GM18867 (cell line): ENCODE measurements at regions not wholly inside any gene's neighbourhood (a gene's known extent, or its start where the extent isn't known, plus 50 kb on each side); places are given as distances from the start of the nearest gene placed in this dataset.
A peak's percentile ranks its signal among the peaks of the same experiment; 100 is the strongest.
"Not testable (repeated sequence)": the region's sequence is repeated elsewhere in the genome, so short reads cannot be mapped to it uniquely, and the experiment has no call there.

Experiments
- ATAC-seq: cut with Tn5 transposase; IDR thresholded peaks from one replicate; pipeline ENCODE4 v1.9.1; 2021; ENCODE audit warnings: mild to moderate bottlenecking, moderate library complexity; ENCODE audit not compliant: unreplicated experiment

DNA sequence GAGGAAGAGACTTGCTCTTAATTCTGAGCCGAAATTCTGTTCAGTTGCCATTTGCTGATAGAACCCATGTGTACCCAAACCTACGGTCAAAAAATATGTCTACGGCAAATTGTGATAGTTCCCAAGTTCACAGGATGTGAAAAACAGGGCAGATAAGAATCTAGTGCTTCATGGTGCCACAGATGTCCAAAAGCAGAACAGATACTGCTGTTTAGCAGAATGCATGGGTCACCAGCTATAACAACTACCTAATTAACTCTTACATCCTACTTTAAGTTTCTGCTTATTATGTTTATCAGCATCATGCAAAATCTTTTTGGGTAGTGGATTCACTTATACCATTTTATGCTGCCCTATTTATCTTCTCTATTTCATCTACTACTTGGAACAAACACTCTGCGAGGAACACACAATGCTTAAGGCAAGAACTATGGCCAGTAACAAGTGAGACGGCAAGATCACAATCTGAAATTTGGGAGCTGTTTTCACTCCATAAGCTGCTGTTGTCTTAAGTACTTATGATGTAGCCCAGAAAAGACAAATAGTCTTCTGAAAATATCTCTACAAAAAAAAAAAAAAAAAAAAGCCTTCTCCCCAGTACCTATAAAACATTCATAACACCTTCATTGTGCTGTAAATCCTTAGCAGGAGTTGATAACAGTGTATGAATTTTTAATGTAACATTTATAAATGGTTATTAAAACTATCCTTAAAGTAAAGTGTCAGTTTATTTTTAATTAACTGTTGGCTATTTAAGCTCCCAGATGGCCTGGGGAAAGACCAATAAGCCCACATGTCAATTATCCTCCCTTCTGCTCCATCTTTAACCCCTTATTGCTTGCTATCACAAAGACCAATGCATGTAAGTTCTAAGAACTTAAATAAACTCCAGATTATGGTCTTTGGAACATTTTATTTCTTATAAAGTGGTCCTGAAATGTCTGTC is 232.3 kb downstream of the TLR4 start:
- ATAC-seq = peak; percentile 99

- no peak for ATAC-seq
Measured at GRCh38 chr9:117938086-117938485, 233.9 kb downstream of the TLR4 start.

- ATAC-seq = no peak
Measured at GRCh38 chr9:117938896-117939295, 234.7 kb downstream of the TLR4 start.

DNA sequence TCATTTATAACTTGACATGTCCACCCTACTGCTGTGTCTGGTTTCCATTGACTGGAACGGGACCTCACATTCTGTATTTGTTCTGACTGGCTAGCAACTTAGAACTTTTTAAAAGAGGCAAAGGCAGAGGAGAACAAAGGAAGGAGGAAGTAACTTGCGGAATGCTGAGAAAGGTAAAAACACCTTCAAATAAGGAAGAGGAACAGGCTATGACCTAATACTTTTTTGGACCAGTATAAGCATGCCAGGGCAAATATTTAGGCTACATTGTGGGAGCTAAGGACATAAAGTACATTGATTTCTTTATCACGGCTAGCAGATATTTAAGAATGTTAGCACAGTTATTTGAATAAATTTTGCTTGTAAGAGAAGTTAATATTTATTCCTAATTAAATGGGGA is 240.5 kb downstream of the TLR4 start:
- not testable (repeated sequence) for ATAC-seq

- ATAC-seq = peak; percentile 98
Measured at GRCh38 chr9:117945286-117945685, 241.1 kb downstream of the TLR4 start.

GRCh38 chr9:117951127-117951526 is 246.9 kb downstream of the TLR4 start:
- no peak for ATAC-seq

DNA sequence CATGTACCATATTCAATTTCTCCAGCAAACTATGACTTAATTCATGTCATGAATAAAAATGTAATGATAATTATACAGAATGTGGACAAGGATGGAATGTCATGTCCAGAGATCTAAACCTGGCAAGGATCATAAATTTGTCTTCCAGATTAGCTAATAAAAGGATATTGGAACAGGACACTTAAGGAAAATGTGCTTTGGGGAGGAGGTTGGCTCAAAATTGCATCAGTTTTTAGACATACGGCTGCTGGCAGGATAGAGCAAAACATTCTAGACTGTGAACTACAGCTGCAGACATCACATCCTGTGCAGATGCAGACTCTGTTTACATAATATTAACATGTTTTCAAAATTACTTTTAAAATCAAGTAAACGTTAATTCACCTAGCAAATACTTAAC is 248.4 kb downstream of the TLR4 start:
- no peak for ATAC-seq

DNA sequence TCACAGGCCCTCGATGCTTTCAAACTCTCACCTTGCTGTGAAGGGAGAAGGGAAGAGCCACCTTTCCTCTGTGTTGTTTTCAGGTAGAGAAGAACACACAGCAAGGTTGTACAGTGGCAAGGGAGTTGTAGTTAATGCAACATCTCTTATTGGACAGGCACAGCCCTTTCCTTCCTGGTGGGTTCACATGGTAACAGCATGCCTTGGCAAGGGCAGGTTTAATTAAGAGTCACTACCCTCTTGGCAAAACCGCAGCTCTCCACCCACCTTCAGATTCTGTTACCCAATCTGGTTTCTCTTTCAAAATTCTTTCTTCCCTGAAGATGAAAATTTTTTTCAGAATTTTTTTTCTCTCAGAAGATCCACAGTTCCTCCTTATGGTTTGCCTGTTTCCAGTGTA is 253.1 kb downstream of the TLR4 start:
- ATAC-seq = no peak

DNA sequence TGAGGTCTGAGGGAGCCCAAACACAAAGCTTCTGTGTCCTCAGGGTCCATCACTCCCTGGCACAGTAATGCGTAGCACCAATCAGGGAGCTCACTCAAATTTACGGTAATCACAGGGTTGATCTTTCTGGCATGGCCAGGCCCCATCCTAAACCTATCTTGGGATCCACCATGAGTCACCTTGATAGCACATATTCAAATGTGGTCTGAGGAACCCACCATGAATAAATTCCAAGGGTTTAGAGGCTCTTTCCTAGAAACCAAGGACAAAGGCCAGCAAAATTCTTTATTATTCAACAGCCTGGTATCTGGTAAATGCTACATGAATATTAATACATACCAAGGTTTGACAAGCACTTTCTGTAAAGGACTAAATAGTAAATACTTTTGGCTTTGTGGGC is 254.5 kb downstream of the TLR4 start:
- no peak for ATAC-seq

DNA sequence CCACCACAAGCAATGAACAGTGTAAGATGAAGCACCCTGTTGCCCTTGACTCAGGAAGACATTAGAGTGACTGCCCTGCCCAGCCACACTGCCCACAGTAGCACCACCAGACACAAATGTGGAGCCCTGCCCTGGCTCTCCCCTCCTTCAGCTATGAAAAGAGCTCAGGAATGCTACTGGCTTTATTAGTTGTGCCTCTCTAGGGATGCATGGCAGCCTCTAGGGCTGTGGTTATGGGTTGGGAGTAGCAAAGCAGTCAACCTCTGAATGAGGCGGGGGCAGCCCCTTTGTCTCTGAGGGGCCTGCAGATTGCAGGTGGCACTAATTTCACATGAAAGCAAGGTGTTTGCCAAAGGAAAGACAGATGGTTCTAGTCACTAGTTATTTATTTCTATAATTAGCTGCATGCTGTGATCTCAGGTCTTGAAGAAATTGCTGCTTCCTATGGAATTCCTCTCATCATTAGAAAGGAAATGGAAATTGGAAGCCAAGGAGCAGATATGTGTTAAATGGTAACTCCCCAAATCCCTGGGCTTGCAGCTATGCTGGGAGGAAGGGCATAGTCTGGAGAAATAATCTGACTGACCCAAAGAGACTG is 259.4 kb downstream of the TLR4 start:
- ATAC-seq = no peak

- ATAC-seq = no peak
Measured at GRCh38 chr9:117970276-117971050, 266.3 kb downstream of the TLR4 start.

DNA sequence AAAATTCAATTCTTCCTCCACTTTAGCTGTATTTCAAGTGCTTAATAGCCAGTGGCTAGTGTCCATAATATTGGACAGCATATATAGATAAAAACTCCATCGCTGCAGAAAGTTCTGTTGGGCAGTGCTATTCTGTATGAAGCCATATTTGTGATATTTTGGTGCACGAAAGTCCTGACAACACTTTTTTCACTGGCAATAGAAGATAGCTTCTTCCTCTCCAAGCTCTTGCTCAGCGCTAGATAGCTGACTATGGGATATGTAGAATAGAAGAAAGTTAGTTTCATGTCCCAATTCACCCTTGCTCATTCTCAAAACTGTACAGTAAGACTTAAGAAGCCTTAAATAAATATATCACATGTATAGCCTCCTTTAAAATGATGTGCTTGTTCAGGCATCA is 269.9 kb downstream of the TLR4 start:
- ATAC-seq = no peak

DNA sequence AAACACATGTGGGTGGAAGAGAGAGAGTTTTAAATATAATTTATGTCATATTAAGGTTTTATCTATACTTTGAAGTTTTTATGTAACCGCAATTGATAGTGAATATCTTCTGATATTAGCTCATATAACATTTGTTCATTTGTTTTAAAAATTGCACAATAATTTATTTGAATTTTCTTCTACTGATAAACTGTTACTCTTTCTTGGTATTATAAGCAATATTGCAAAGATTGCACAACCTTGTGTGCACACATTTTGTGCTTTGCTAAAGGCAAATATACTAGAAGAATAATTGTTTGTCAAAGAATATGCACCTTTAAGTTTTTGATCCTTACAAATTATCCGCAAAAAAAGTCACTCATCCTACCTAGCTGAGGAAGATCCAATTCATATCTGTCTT is 275.7 kb downstream of the TLR4 start:
- no peak for ATAC-seq

DNA sequence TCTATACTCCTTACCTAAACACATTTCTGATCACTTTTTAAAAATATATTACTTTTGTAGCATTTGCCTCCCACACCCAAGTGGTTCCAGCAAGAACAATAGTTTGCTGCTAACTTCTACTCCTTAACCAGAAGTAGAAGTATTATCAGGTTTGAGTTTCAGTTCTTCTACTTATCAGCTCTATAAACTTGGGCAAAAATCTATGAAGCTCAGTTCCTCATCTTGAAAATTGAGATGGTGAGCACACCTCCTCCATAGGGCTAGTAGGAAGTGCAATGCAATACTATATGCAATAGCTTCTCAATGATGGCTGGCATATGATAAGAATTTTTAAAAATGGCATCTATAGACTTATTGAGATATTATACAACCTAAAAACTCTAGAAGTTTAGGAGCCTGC is 283.7 kb downstream of the TLR4 start:
- ATAC-seq = no peak

DNA sequence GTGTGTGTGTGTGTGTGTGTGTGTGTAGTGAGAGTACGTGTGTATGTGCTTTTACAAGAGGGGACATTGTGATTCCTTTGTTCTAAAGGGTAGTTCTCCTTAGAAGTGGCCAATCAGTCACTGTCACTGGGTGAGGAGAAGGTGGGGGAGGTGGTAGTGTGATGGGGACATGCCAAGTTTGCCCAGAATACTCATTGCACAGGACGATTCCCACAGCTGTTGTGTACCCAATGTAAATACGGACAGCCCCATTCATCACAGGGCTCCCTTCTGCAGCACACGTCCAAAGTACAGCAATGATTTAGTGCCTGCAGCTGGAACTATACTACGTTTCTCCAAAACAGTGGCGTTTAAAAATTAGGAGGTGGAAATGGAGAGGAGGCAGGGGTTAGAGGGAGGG is 287.8 kb downstream of the TLR4 start:
- ATAC-seq = no peak

DNA sequence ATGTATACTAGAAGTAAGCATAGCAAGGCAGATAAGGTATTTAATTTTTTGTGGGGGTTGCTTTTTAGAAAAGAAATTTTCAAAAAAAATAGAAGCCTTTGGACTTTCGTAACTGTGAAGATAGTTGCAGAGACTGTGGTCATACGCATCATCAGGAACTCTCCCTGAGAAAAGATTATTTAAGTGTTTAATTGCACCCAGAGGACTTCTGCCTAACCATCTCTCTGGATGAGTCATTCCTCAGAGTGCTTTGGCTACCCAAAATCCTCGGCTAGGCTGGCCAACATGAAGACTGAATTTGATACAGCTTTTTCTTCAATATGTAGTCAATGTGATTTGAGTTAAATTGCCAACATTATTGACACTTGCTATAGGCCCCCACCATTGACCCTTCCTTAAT is 296.4 kb downstream of the TLR4 start:
- no peak for ATAC-seq

DNA sequence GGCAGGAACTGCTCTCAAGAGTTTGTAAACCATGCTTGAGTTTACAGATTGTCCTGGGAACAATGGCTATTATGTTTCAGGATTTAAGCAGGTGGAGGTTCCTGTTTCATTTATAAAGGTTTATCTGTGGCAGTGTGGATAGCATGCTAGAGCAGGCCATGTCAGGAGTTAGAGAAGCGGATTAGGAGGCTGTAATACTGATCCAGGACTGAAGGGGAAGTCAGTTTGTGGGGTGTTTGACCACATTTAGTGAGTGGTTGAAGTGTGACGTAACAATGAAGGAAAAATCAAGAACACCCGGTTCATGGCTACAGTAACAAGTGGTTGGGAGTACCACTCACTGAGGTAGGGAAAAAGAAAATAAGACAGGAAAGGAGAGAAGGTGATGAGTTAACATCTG is 299.0 kb downstream of the TLR4 start:
- ATAC-seq = no peak

GRCh38 chr9:118008246-118008645 is 304.0 kb downstream of the TLR4 start:
- no peak for ATAC-seq

- ATAC-seq = no peak
Measured at GRCh38 chr9:118009614-118010013, 305.4 kb downstream of the TLR4 start.

DNA sequence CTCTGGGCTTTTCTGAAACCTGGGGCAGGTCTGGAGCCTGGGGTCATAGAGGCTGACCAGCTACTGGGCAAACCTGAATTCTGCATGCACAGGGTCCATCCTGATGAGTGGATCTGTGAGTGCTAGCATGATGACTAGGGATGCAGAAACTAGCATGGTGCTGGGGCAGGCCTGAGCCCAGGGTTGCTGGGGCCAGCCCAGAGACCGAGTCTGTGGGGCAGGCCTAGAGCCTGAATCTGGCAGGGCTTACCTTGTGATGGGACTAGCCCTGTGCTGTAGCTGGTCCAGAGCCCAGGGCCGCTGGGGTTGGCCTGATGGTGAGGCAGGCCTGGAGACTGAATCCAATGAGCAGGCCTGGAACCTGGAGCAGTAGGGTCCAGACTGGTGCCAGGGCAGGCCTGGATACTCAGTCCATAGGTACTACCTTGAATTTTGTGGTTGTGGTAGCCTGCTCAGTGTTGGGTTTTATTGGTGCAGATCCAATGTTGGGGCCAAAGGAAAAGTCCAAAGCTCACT is 313.5 kb downstream of the TLR4 start:
- ATAC-seq = no peak

- ATAC-seq = no peak
Measured at GRCh38 chr9:118023644-118024043, 319.4 kb downstream of the TLR4 start.
